Neural crest cell (in vitro differentiated cells): ENCODE measurements at regions not wholly inside any gene's neighbourhood (a gene's known extent, or its start where the extent isn't known, plus 50 kb on each side); places are given as distances from the start of the nearest gene placed in this dataset.
A peak's percentile ranks its signal among the peaks of the same experiment; 100 is the strongest.

Source experiments
- DNase-seq: peaks from one replicate; pipeline ENCODE4 v3.0.0; 2021; ENCODE audit warnings: low read depth, mixed read lengths, low spot score
- H3K27ac Mint-ChIP-seq: one replicate; pipeline ENCODE4 v1.8.0; 2021; ENCODE audit warnings: mild to moderate bottlenecking, mixed read lengths; ENCODE audit not compliant: unreplicated experiment
- H3K27me3 Mint-ChIP-seq: 2 replicates; pipeline ENCODE4 v1.8.0; 2021; ENCODE audit warnings: low read depth, mild to moderate bottlenecking, mixed read lengths
- H3K36me3 Mint-ChIP-seq: 2 replicates; pipeline ENCODE4 v1.8.0; 2021; ENCODE audit warnings: low read depth, mild to moderate bottlenecking, mixed read lengths
- H3K4me1 Mint-ChIP-seq: 2 replicates; pipeline ENCODE4 v1.8.0; 2021; ENCODE audit warnings: mixed read lengths
- H3K4me3 Mint-ChIP-seq: one replicate; pipeline ENCODE4 v1.8.0; 2021; ENCODE audit warnings: mild to moderate bottlenecking, mixed read lengths
- H3K9me3 Mint-ChIP-seq: 2 replicates; pipeline ENCODE4 v1.8.0; 2021; ENCODE audit warnings: mixed read lengths
- CTCF ChIP-seq: fragments of 200-600 bp; sonication (generic); conservative IDR thresholded peaks from 2 replicates; pipeline ENCODE4 v1.5.0; 2021; ENCODE audit warnings: antibody characterized with exemption, mild to moderate bottlenecking

GRCh38 chr13:97574926-97575325 lies 141.0 kb downstream of the RAP2A start:
- peak; percentile 39 for TF ChIP-seq CTCF
- Mint-ChIP-seq H3K4me3 (no peak overlapping the region), H3K9me3 (no peaks in the 10 kb centered on the region), H3K27me3 (no peaks in the 10 kb centered on the region), H3K27ac (no peak overlapping the region), H3K36me3 (no peaks in the 10 kb centered on the region), H3K4me1 (peaks cover 5% of the 10 kb centered on the region)
- no peak for DNase-seq

GRCh38 chr13:97577026-97577425 lies 143.1 kb downstream of the RAP2A start:
- Mint-ChIP-seq H3K27me3 (no peaks in the 10 kb centered on the region), H3K36me3 (no peaks in the 10 kb centered on the region), H3K27ac (no peak overlapping the region), H3K4me1 (no peaks in the 10 kb centered on the region), H3K9me3 (no peaks in the 10 kb centered on the region), H3K4me3 (no peak overlapping the region)
- DNase-seq: no peak
- TF ChIP-seq CTCF: no peak

- no peak for DNase-seq
- Mint-ChIP-seq H3K36me3 (no peaks in the 10 kb centered on the region), H3K27me3 (no peaks in the 10 kb centered on the region), H3K4me3 (no peak overlapping the region), H3K4me1 (peaks cover 7% of the 10 kb centered on the region), H3K27ac (no peak overlapping the region), H3K9me3 (peaks cover 5% of the 10 kb centered on the region)
- TF ChIP-seq CTCF: no peak
Observed at GRCh38 chr13:97582170-97582569, 148.2 kb downstream of the RAP2A start.

- TF ChIP-seq CTCF: no peak
- Mint-ChIP-seq H3K27me3 (no peaks in the 10 kb centered on the region), H3K4me1 (peaks cover 7% of the 10 kb centered on the region), H3K36me3 (no peaks in the 10 kb centered on the region), H3K27ac (no peak overlapping the region), H3K9me3 (peaks cover 5% of the 10 kb centered on the region), H3K4me3 (no peak overlapping the region)
- DNase-seq: no peak
Observed at GRCh38 chr13:97583907-97584497, 150.0 kb downstream of the RAP2A start.

- Mint-ChIP-seq H3K27me3 (no peaks in the 10 kb centered on the region), H3K9me3 (peaks cover 9% of the 10 kb centered on the region), H3K4me3 (no peak overlapping the region), H3K4me1 (peaks cover 7% of the 10 kb centered on the region), H3K27ac (no peak overlapping the region), H3K36me3 (no peaks in the 10 kb centered on the region)
- TF ChIP-seq CTCF: no peak
- DNase-seq: no peak
Observed at GRCh38 chr13:97586941-97587340, 153.0 kb downstream of the RAP2A start.
